Loucy (cell line): ENCODE measurements at regions not wholly inside any gene's neighbourhood (a gene's known extent, or its start where the extent isn't known, plus 50 kb on each side); places are given as distances from the start of the nearest gene placed in this dataset.

ENCODE experiments used
- EZH2phosphoT487 ChIP-seq: fragments of 200-600 bp; IDR thresholded peaks from 2 replicates; pipeline ENCODE4 v1.6.1; 2018; ENCODE audit warnings: antibody characterized with exemption, mild to moderate bottlenecking, moderate library complexity, borderline replicate concordance
- TF ChIP-seq, protein P1 (sequence below): fragments of 200-600 bp; sonication (generic); conservative IDR thresholded peaks from 2 replicates; pipeline ENCODE4 v1.5.1; 2014; ENCODE audit warnings: mild to moderate bottlenecking, antibody characterized with exemption, low read length

DNA sequence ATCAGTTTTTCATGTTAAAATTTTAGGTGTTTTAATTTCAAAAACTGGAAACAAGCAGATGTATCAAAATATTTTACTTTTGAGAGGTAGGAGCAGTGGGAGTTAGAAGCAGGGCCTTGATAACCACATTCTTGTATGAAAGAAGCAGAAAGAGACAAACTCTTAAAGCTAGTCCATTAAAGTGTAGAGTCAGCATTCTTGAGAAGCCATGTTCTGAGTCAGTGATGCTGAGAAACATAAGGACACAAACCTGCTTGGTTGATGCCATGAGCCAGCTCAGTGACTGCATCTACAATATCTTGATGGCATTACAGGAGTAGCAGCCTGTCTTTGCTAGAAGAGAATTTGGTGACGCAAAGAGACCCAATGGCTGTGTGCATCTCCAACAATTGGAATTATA lies 826.1 kb upstream of the CTNND2 start:
- TF ChIP-seq, protein P1, sequence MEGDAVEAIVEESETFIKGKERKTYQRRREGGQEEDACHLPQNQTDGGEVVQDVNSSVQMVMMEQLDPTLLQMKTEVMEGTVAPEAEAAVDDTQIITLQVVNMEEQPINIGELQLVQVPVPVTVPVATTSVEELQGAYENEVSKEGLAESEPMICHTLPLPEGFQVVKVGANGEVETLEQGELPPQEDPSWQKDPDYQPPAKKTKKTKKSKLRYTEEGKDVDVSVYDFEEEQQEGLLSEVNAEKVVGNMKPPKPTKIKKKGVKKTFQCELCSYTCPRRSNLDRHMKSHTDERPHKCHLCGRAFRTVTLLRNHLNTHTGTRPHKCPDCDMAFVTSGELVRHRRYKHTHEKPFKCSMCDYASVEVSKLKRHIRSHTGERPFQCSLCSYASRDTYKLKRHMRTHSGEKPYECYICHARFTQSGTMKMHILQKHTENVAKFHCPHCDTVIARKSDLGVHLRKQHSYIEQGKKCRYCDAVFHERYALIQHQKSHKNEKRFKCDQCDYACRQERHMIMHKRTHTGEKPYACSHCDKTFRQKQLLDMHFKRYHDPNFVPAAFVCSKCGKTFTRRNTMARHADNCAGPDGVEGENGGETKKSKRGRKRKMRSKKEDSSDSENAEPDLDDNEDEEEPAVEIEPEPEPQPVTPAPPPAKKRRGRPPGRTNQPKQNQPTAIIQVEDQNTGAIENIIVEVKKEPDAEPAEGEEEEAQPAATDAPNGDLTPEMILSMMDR = no peak
- no peak for TF ChIP-seq EZH2phosphoT487
